Lower leg skin (tissue), 3 donors: ENCODE measurements at regions not wholly inside any gene's neighbourhood (a gene's known extent, or its start where the extent isn't known, plus 50 kb on each side); places are given as distances from the start of the nearest gene placed in this dataset.

Experiments
- CTCF ChIP-seq, 3 donors: fragments of 450-650 bp; IDR thresholded peaks; one replicate each; pipeline ENCODE4 v1.5.1; 2016; ENCODE audit warnings: antibody characterized with exemption in 3 of 3, mild to moderate bottlenecking in 3 of 3, moderate library complexity in 2 of 3
- POLR2A ChIP-seq, 2 donors: fragments of 450-650 bp; IDR thresholded peaks; one replicate each; pipeline ENCODE4 v1.6.1; 2016 to 2017; ENCODE audit warnings: antibody characterized with exemption in 2 of 2, mild to moderate bottlenecking in 1 of 2, moderate library complexity in 1 of 2

GRCh38 chr14:80324649-80325048, 113.3 kb upstream of the DIO2 start:
- TF ChIP-seq CTCF (IDR thresholded peaks at IDR 0.05), result no peak
- no peak for TF ChIP-seq POLR2A (IDR thresholded peaks at IDR 0.05)
